Dermis blood vessel endothelial cell (primary cell): ENCODE measurements at regions not wholly inside any gene's neighbourhood (a gene's known extent, or its start where the extent isn't known, plus 50 kb on each side); places are given as distances from the start of the nearest gene placed in this dataset.

Source experiments
- DNase-seq: peaks from one replicate; pipeline ENCODE4 v3.0.0; 2010

DNA sequence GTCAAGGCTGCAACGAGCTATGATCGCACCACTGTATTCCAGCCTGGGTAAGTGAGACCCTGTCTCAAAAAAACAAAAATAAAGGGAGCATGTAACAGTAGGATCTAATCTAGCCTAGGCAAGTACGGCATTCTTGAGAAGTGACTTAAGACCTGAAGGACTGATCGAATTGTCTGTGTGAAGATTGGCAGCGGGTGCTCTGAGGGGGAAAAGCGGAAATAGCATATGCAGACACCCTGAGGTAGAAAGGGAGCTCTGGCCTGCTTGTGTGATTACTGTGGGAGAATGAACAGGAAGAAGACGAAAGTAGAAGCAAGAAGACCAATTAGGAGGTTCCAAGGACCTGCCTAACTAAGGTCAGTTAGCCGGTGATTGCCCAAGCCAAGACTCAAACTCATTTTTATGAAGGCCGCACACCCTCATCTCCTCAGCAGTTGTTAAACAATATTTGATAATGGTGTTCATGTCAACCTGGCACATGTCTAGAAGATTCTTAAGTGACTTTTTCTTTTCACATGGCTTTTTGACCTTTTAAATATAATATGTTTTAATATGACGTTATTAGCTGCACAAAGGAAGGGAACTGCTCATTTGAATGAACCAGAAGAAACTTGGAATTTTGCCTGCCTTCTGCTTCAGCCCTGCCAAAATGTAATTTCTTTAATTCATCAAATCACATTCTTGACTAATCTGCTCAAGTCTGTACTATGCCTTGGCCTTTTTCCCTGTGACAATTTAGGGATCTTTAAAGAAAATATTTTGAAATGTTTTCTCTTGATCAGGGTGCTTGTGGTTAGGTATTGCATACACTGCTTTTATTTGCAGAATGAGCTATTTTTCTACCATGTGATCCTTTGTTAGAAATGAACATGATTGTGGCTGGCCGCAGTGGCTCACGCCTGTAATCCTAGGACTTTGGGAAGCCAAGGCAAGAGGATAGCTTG is 289.2 kb upstream of the DMRT1 start:
- DNase-seq, result no peak

DNA sequence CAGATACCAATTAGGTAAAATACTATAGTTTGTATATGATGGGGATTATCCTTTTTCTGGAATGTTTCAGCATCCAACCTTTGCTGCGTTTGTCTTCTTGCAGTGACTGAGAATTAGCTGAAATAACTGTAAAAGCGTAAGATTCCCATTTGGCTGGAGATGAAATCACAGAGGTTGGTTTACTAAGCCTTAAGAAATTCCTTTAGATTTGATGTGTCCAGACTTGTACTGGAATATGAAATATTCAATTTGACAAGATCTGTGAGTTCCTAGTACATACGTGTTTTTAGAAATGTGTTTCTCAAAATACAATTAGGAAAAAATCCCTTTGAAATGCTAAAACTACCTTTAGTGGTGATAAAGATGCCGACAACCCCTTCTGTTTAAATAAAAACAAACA is 286.0 kb upstream of the DMRT1 start:
- no peak for DNase-seq

DNA sequence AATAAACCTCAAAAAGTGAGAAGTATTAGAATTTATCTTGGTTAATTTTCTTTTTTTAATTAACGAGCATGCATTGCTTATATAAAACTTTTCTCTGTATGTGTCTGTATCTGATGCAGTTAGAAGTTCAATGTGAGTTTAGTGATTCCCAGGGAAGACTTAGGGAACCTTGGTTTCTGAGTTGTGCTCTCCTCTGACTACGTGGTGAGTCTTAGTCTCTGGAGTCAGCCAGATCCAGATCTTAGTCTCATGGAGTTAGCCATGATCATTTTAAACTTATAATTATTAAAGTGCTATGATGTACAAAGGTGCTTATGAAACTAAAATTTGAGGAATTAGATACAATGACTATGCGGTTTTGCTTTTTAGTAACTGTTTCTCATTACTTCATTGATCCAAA is 285.3 kb upstream of the DMRT1 start:
- DNase-seq, result no peak

DNA sequence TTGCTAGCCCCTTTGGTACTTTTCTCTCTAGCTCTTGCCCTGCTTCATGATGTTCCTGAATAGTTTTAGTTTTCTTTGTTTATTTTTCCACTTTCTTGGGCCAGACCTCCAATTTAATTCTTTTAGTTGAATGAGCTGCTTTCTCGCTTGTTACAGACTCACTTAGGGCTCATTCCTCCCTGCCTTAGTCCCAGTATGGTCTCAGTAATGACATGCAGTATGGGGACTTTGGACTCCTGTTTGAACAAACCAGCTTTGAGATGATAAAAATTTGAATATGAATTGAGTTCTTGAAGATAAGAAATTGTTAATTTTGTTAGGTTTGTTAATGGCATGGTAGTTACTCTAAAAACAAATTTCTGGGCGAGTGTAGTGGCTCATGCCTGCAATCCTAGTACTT is 284.8 kb upstream of the DMRT1 start:
- no peak for DNase-seq

DNA sequence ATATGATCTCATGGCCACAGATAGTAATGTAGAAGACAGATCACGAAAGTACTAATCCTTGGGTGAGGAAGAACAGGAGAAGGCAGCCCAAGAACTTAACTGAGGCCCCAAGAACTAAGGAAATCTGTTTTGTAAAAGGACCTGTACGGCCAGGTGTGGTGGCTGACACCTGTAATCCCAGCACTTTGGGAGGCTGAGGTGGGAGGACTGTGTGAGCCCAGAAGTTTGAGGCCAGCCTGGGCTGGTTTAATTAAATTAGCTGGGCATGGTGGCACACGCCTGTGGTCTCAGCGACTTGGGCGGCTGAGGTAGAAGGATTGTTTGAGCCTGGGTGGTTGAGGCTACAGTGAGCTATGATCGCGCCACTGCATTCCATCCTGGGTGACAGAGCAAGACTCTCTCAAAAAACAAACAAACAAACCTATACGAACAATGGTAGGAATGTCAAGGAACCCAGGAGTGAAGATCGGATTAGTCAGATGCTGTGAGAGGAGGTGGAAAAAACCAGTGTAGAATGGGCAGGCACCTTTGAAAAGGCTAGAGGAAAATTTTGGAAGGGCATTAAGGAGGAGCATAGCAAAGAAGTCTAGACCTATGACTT is 283.8 kb upstream of the DMRT1 start:
- DNase-seq, result no peak

DNA sequence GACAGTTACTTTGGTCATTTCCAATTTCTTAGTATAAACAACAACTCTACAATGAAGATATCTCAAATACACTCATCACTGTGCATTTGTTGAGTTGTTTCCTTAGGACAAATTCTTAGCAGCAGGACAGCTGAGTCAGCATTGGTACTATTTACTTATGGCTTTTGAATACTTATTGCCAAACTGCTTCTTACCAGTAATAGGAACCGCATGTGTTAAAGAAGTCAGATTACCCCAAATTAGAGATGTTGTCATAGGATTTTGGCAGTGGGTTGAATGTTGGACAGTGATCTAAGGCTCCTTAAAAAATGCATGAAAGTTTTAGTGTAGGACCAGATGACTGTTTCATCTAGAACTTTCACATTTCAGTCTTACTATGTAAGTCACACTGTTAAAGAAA is 280.1 kb upstream of the DMRT1 start:
- DNase-seq, result no peak

DNA sequence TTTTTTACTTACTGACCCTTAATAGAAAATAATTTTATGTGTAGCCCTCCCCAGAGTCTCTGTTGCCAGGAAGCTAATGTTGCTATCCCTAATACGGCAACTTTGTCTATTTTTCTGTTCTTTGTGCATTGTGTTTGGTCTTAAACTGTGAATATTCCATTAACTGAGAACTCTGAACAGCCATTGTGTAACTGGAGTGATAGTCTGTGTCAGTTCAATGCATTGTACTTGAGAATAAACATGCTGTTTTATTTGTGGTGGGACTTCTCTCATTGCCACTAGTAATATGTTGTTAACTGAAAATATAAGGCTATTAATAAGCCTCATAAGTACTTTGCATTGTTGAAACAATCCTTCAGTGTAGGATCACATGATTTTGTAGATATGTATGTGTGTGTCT is 278.3 kb upstream of the DMRT1 start:
- no peak for DNase-seq

DNA sequence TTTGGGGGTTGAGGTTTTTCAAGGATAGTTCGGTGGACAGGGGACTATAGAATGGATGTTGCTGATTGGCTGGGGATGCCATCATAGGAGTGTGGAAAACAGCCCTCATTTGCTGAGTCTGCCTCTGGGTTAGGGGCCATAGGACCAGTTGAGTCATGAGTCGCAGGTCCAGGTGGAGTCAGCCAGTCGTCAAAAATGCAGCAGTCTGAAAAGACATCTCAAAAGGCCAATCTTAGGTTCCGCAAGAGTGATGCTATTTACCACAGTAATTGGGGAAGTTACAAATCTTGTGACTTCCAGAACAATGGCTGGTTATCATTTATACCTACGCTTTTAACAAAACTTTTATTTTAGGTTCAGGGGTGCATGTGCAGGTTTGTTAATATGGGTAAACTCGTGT is 276.0 kb upstream of the DMRT1 start:
- no peak for DNase-seq

DNA sequence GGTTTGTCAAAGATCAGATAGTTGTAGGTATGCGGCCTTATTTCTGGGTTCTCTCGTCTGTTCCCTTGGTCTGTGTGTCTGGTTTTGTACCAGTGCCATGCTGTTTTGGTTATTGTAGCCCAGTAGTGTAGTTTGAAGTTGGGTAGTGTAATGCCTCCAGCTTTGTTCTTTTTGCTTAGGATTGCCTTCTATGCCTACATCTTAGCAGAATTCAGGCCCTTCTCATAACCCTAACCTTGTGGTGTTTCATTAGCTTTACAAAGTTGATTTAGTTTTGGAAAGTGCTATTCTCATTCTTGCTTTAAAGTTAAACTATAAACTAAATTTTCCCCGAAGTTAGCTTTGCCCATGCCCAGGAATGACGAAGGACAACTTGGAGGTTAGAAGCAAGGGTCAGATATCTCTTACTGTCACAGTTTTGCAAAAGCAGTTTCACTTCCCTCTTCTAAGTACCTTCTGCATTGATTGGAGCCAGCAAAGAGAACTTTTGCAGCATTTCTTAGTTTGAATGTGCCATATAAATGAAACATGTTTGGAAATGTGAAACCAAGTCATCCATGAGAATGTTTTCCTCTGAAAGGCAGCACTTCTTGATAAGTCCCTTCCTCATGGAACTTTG is 274.3 kb upstream of the DMRT1 start:
- DNase-seq, result no peak

DNA sequence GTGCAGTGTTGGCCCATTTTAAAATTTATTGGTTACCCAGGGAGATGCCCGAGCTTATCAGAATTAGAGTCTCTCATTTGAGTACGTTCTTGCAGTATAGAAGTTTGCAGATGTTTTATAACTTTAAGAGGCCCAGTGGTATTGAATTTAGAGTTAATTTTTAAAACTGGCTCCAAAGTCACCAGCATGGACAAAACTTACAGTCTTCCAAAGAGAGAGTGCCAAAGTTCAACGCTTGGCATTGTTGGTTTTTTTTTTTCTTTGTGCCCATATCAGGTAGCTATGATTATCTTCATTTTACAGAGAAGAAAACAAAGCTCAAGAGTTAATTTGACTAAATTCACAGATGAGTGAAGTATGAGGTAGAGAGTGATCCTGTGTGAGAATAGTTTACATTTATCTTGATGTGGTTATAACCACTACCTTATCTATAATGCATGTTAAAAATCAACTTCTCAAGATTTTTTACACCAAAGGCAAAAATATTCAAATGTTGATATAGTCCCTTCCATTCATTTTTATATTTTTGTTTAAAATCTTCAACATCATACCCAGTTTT is 273.7 kb upstream of the DMRT1 start:
- no peak for DNase-seq

DNA sequence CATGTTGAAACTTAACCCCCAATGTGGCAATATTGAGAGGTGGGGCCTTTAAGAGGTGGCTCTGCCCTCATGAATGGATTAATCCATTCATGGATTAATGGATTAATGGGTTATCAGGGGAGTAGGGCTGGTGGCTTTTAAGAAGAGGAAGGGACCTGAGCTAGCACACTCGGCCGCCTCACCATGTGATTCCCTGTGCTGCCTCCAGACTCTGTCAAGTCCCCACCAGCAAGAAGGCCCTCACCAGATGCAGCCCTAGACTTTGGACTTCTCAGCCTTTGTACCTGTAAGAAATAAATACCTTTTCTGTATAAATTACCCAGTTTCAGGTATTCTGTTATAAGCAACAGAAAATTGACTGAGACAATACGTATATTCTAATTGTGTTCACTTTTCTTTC is 272.2 kb upstream of the DMRT1 start:
- DNase-seq, result no peak

DNA sequence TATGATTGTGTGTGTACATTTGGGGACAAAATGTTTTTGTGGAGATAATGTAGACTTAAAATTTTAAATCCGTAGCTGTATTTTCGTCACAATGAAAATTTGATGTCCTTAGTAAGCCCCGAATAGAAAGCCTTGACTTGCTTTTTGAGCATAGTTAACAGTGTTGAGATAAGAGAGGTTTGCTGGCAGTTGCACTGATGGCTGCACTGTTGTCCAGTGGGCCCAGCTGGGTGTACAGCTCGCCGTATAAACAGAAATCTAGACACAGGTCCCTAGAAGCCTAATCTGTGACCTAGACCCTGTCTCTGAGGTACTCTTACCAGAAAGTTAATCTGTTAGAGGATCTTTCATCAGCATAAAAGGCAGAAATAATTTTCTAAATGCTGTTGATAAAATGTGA is 271.3 kb upstream of the DMRT1 start:
- no peak for DNase-seq

DNA sequence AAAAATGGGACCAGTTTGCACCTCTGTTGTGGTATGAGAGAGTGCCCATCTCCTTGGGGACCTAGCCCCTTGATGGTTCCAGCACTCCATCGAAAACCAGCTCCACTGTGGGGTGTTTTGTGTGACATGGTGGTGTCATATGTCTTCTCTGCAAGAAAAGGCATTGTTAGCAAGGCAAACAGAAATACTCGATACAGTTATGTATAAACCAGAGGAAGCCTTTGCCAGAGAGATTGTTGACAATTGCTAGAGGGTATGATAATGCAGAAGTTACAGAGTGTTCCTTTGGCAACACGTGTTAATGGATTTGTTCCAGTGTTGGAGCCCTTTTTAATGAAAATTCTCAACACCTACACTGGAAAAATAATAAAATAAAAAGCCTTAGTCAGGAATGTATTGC is 270.4 kb upstream of the DMRT1 start:
- DNase-seq, result no peak

DNA sequence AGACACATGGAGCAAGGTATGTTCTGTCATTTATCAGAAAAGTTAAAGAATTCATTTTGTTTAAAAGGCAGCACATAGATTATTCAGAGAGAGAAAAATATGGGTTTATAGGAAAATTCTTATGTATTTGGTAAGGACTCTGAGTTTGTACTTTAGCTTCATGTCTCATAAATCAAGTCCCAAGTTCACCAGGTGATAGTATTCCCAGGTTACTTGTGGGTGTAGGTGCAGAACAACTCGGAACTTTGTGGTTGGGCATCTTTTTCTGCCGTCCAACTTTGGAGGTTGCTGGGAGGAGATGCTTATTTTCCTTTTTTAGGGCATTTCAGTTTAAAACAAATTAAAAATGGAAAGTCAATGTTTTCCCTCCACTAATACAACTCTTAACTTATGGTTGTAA is 269.8 kb upstream of the DMRT1 start:
- DNase-seq, result no peak

DNA sequence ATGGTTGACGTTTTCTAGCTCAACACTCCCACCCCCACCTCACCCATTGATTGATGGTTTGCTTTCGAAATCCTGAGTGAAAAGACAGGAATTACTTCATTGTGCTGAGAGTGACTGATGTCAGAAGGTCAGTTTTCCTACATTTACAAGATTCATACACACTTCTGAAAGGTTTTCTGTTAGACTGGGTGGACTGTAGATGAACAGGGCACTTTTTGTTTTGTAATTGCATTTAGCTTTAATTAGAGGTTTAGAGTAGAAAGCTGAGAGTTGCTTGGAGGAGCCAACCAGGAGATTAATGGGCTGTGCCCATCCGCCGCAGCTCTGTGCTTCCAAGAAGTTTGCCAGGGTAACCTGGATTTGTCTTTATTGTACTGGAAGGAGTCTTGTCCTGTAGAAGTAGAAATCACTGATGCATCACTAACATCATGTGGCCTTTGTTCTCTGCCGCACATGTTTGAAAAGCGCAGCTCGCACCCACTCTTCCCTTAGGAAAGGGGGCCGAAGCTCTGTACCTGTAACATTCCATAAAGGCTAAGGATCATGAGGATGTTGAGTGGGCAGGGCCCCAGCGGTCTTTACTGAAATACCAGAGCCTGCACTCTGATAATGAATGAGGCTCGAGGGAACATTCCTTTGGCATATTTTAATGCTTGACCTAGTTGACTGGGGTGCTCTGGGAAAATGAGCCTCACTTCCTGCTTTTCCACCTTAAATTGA is 267.6 kb upstream of the DMRT1 start:
- no peak for DNase-seq

DNA sequence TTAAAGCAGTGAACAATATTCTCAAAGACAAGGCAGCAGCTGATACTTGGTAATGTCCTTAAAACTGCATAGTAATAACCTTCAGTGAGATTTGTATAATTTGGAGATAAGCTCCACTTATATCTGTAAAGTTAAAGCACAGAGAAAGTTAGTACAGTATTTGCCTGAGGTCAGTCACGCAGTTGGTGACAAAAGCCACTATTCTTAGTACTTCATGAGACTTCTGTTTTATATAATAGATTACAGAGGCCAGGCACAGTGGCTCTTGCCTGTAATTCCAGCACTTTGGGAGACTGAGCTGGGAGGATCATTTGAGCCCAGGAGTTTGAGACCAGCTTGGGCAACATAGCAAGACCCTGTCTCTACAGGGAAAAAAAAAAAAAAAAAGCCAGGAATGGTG is 266.4 kb upstream of the DMRT1 start:
- no peak for DNase-seq

DNA sequence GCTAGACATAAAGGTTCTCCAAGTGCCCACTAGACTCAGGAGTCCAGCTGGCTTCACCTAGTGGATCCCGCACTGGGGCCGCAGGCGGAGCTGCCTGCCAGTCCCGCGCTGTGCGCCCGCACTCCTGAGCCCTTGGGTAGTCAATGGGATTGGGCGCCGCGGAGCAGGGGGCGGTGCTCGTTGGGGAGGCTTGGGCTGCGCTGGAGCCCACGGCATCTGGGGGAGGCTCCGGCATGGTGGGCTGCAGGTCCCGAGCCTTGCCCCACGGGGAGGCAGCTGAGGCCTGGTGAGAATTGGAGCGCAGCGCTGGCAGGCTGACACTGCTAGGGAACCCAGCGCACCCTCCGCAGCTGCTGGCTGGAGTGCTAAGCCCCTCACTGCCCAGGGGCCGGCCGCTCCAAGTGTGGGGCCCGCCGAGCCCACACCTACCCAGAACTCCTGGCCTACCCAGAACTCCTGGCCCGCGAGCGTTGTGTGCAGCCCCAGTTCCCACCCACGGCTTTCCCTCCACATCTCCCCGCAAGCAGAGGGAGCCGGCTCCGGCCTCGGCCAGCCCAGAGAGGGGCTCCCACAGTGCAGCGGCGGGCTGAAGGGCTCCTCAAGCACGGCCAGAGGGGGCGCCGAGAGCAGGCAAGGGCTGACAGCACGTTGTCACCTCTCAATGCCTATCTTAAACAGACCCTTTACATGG is 260.7 kb upstream of the DMRT1 start:
- DNase-seq, result no peak

DNA sequence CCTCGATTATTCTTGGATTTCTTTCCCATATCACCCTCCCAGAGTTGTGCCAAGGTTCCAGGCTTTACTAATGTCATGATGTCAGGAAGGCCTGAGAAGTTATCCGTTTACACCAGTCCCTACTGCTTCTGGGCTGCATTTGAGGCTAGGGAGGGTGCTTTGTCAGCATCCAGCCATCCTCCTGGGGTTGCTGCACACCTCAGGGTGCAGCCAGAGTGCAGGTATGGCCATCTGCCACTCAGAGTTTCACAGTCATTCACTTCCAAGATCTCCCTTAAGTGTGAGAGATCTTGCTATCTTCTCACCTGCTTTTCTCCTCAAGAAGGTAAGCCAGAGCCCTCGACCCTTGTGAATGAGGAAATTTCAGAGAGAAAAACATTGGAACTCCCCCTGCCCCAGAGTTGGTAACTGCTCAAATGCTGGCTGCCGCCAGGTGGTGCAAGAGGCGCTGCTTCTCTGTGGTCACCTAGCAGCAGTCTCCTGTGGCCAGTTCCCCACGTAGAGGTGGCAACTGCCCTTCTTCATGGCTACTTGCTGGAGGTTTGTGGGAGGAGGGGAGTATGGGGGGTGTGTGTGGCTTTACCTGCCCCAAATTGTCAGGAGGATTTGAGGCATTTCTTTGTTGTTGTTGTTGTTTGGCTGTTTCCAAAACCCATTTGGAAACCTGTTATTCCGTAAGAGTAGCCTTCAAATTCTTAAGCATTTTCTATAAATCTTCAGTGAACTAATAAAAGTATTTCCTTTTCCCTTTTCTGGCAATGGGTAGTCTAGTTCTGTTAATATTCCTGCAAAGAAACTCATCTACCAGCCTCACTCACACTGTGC is 259.6 kb upstream of the DMRT1 start:
- peak; percentile 53 for DNase-seq

DNA sequence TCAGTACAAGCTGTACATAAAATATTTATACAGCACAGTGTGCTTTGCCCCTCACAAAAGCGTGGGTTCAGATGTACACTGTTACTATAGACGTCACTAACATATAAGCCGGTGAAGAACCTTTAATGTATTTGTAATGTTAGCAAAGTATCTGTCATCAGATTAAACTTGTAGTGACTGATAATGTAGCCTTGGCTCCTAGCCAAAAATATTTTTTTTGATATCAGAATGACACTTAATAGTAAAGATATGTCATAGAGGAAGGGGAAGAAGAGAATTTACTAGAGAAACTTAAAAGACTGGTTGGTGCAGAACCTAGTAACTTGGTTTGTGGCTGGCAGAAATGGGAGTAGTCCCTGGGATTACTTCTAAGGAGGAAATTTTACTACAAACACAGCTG is 258.7 kb upstream of the DMRT1 start:
- no peak for DNase-seq

DNA sequence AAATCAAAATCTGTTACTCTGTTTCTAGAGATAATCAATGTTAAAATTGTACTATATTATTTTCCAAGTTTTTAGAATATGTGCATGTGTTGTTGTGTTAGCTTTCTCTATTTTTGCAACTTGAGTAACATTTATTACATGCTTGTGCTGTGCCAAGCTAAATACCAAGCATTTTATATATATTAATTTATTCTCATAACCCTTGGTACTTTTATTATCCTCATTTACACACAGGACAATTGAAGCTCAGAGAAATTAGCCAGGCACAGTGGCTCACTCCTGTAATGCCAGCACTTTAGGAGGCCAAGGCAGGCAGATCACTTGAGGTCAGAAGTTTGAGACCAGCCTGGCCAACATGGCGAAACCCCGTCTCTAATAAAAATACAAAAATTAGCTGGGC is 254.0 kb upstream of the DMRT1 start:
- DNase-seq, result no peak

DNA sequence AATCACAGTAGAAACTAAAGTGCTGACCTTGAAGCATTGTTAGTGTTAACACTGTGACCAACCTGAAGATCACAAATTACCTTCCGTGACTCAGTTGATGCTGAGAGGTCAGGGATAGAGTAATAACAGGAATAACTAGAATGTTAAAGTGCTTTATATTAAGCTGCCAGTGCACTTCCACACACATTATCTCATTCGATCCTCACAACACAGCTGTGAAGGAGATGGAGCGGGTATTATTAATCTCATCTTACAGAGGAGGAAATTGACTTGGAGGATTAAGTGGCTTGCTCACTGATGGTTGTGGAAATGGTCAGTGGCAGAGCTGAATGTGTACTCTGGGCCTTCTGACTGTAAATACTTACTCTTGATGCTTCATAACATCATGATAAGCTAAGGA is 252.5 kb upstream of the DMRT1 start:
- no peak for DNase-seq

DNA sequence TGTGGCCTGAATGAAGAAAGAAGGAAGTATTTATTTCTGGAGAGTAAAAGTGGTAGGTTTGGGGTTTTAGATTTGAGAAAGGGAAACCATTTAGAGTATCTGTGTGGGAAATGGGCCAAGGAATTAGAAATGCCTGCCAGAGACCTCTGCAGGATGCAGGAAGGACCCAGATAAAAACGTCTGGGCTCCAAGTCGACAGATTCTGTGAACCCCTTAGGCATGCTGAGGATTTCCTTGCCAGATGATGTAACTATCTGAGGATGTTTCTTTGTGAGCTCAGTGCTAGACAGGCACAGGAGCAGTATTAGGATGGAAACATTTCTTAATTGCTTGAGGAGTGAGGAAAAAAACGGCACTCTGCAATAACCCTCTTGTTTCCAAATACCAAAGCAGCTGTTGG is 251.8 kb upstream of the DMRT1 start:
- DNase-seq, result peak; percentile 15
